ENCODE measurements at regions not wholly inside any gene's neighbourhood (a gene's known extent, or its start where the extent isn't known, plus 50 kb on each side); places are given as distances from the start of the nearest gene placed in this dataset.

DNA sequence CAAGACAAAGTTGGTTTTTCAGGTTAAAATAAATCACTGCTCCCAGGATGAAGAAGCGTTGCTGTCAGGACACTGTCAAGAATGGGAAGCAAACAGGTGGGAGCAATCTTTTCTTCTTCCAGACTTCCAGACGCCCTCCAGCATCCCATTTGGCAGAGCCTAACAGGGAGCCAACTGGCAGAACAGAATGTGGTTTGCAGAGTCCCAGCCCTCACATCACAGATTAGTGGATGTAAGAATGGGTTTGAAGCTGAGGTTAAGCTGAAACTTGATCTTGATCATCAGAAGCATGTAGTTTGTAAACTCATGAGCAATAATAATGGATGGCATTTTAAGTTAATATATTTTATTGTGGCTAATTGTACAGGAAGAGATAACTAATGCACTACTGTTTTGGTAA lies 636.4 kb downstream of the SLC6A15 start:
- Histone ChIP-seq H3K9me3 (peaks cover 0 to 13% (median 1%) of the 10 kb centered on the region in 8 donors), H3K36me3 (no peaks in the 10 kb centered on the region), H3K27ac (no peak overlapping the region), H3K27me3 (replicated peaks in 1 of 7) (no peaks in the 10 kb centered on the region), H3K4me1 (no peaks in the 10 kb centered on the region), H3K4me3 (no peak overlapping the region)
- WGBS, 5 donors = 33 to 50% (median 46%) methylated on average over 2 of the region's 2 CpGs
- intact Hi-C loops (cut with DNase I; ENCODE audit: low total_unique reads) = no loop called here
- no peak for DNase-seq
- TF ChIP-seq POLR2A (IDR thresholded peaks at IDR 0.05) = no peak
- no peak for TF ChIP-seq POLR2AphosphoS5 (IDR thresholded peaks at IDR 0.05)
- TF ChIP-seq, protein P1, sequence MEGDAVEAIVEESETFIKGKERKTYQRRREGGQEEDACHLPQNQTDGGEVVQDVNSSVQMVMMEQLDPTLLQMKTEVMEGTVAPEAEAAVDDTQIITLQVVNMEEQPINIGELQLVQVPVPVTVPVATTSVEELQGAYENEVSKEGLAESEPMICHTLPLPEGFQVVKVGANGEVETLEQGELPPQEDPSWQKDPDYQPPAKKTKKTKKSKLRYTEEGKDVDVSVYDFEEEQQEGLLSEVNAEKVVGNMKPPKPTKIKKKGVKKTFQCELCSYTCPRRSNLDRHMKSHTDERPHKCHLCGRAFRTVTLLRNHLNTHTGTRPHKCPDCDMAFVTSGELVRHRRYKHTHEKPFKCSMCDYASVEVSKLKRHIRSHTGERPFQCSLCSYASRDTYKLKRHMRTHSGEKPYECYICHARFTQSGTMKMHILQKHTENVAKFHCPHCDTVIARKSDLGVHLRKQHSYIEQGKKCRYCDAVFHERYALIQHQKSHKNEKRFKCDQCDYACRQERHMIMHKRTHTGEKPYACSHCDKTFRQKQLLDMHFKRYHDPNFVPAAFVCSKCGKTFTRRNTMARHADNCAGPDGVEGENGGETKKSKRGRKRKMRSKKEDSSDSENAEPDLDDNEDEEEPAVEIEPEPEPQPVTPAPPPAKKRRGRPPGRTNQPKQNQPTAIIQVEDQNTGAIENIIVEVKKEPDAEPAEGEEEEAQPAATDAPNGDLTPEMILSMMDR (IDR thresholded peaks at IDR 0.05 in 8 of 11, conservative IDR thresholded peaks at IDR 0.05 in 3 of 11) = no peak

DNA sequence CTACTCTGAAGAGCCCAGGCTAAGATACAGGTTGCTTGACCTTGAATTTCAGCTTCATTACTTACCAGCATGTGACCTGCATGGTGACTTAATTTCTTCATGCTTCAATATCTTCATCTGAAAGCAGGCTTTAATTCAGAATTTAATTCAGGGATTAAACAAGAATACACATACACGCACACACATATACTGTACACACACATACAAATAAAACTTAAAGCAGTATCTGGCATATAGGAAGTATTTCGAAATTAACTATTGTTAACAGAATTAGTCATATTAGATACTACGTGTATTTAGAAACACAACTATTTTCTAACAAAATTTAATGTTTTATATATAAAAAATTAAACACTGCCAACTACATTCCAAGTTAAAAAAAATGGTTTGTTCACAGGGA lies 640.3 kb downstream of the SLC6A15 start:
- 76 to 87% (median 83%) methylated on average over 3 of the region's 3 CpGs for WGBS, 5 donors
- TF ChIP-seq POLR2A (IDR thresholded peaks at IDR 0.05) (no peak), POLR2AphosphoS5 (IDR thresholded peaks at IDR 0.05) (no peak)
- TF ChIP-seq, protein P1 (IDR thresholded peaks at IDR 0.05 in 8 of 11, conservative IDR thresholded peaks at IDR 0.05 in 3 of 11) = no peak
- H3K27ac ChIP-seq = no peak overlapping the region
- H3K27me3 ChIP-seq (replicated peaks in 1 of 7) = no peaks in the 10 kb centered on the region
- H3K4me1 ChIP-seq = no peaks in the 10 kb centered on the region
- DNase-seq = no peak
- intact Hi-C loops (cut with DNase I; ENCODE audit: low total_unique reads) = no loop called here
- H3K9me3 ChIP-seq = no peaks in the 10 kb centered on the region
- no peak overlapping the region for H3K4me3 ChIP-seq
- no peaks in the 10 kb centered on the region for H3K36me3 ChIP-seq

DNA sequence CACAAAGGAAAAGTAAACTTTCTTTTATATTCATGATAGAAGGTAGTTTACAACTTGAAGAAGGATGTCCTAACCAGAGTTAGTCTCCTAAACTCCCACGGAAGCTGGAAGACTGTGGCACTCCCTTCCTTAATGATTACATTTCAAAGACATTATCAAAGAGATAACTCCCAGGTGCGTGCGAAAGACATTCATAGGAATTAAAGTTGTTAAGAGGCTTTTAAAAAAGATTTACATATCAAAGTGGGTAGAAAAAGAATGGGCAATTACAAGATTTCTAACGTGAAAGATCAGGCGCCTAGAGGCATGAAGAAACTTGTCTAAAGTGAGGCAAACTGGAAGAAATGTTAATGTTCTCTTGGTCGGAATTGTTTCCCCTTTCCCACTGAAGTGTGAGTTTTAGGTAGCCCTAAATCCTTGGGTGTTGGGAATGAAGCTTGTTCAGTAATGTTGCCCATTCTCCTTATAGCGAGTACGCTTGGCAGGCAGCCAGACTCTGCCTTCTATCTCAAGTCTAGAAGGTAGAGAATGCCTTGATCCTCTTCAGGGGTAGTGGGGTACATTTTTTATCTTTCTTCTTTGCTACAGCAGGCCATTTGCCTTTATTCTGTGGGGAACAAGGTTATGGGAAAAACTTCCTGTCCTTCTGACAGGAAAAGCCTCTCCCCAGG lies 642.0 kb downstream of the SLC6A15 start:
- no peaks in the 10 kb centered on the region for H3K9me3 ChIP-seq
- TF ChIP-seq, protein P1 (IDR thresholded peaks at IDR 0.05 in 8 of 11, conservative IDR thresholded peaks at IDR 0.05 in 3 of 11) = no peak
- TF ChIP-seq POLR2AphosphoS5 (IDR thresholded peaks at IDR 0.05) (no peak), POLR2A (IDR thresholded peaks at IDR 0.05) (no peak)
- H3K36me3 ChIP-seq = no peaks in the 10 kb centered on the region
- H3K4me1 ChIP-seq = no peaks in the 10 kb centered on the region
- no peaks in the 10 kb centered on the region for H3K27me3 ChIP-seq (replicated peaks in 1 of 7)
- H3K27ac ChIP-seq = no peak overlapping the region
- no peak overlapping the region for H3K4me3 ChIP-seq
- intact Hi-C loops (cut with DNase I; ENCODE audit: low total_unique reads) = no loop called here
- WGBS, 5 donors = 42 to 45% (median 43%) methylated on average over 8 of the region's 8 CpGs
- DNase-seq = no peak

DNA sequence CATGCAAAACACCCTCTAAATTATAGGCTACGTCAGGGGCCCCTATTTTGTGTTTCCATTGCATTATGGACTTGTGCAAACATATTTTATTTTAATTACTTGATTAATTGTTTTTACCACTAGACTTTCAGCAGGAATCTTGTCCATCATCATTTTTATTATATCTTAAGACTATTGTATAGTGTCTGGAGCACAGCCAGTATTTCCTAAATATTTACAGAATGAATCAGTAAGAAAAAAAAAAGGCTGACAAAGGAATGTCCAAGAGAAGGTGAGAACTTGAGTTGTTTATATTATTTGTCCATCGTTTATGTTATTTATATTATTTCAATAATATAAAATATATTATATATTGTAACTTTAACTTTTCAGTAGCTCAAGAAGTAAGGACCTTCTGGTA lies 664.7 kb downstream of the SLC6A15 start:
- DNase-seq = no peak
- H3K27me3 ChIP-seq (replicated peaks in 1 of 7) = no peaks in the 10 kb centered on the region
- no peak overlapping the region for H3K4me3 ChIP-seq
- no peaks in the 10 kb centered on the region for H3K4me1 ChIP-seq
- intact Hi-C loops (cut with DNase I; ENCODE audit: low total_unique reads) = no loop called here
- H3K36me3 ChIP-seq = no peaks in the 10 kb centered on the region
- WGBS, 5 donors = 66 to 85% (median 76%) methylated on average over 2 of the region's 2 CpGs
- H3K27ac ChIP-seq = no peak overlapping the region
- TF ChIP-seq, protein P1 (IDR thresholded peaks at IDR 0.05 in 8 of 11, conservative IDR thresholded peaks at IDR 0.05 in 3 of 11) = no peak
- no peak for TF ChIP-seq POLR2A (IDR thresholded peaks at IDR 0.05)
- no peaks in the 10 kb centered on the region for H3K9me3 ChIP-seq

Measured in spleen (tissue), 11 donors.